ENCODE measurements at regions not wholly inside any gene's neighbourhood (a gene's known extent, or its start where the extent isn't known, plus 50 kb on each side); places are given as distances from the start of the nearest gene placed in this dataset.

- no peak for DNase-seq (ENCODE audit: low read depth in 1 of 2, low spot score in 1 of 2)
Measured at GRCh38 chr3:117595615-117596014, 886.0 kb downstream of the TUSC7 start.

- no peak for DNase-seq (ENCODE audit: low read depth in 1 of 2, low spot score in 1 of 2)
Measured at GRCh38 chr3:117596503-117596902, 886.9 kb downstream of the TUSC7 start.

- no peak for DNase-seq (ENCODE audit: low read depth in 1 of 2, low spot score in 1 of 2)
Measured at GRCh38 chr3:117597865-117598264, 888.3 kb downstream of the TUSC7 start.

GRCh38 chr3:117600112-117600511 is 890.5 kb downstream of the TUSC7 start:
- DNase-seq (ENCODE audit: low read depth in 1 of 2, low spot score in 1 of 2): no peak

GRCh38 chr3:117600666-117601065 is 891.1 kb downstream of the TUSC7 start:
- no peak for DNase-seq (ENCODE audit: low read depth in 1 of 2, low spot score in 1 of 2)

- DNase-seq (ENCODE audit: low read depth in 1 of 2, low spot score in 1 of 2): no peak
Measured at GRCh38 chr3:117602058-117602644, 892.6 kb downstream of the TUSC7 start.

GRCh38 chr3:117603097-117603496 is 893.5 kb downstream of the TUSC7 start:
- DNase-seq (ENCODE audit: low read depth in 1 of 2, low spot score in 1 of 2): no peak

GRCh38 chr3:117606866-117607265 is 897.3 kb downstream of the TUSC7 start:
- no peak for DNase-seq (ENCODE audit: low read depth in 1 of 2, low spot score in 1 of 2)

GRCh38 chr3:117609330-117609729 is 899.8 kb downstream of the TUSC7 start:
- no peak for DNase-seq (ENCODE audit: low read depth in 1 of 2, low spot score in 1 of 2)

GRCh38 chr3:117610156-117610555 is 900.6 kb downstream of the TUSC7 start:
- DNase-seq (ENCODE audit: low read depth in 1 of 2, low spot score in 1 of 2): no peak

GRCh38 chr3:117611211-117611610 is 901.6 kb downstream of the TUSC7 start:
- DNase-seq (ENCODE audit: low read depth in 1 of 2, low spot score in 1 of 2): no peak

- no peak for DNase-seq (ENCODE audit: low read depth in 1 of 2, low spot score in 1 of 2)
Measured at GRCh38 chr3:117616227-117616626, 906.6 kb downstream of the TUSC7 start.

GRCh38 chr3:117617906-117618305 is 908.3 kb downstream of the TUSC7 start:
- no peak for DNase-seq (ENCODE audit: low read depth in 1 of 2, low spot score in 1 of 2)

- DNase-seq (ENCODE audit: low read depth in 1 of 2, low spot score in 1 of 2): no peak
Measured at GRCh38 chr3:117618462-117618861, 908.9 kb downstream of the TUSC7 start.

GRCh38 chr3:117619805-117620204 is 910.2 kb downstream of the TUSC7 start:
- no peak for DNase-seq (ENCODE audit: low read depth in 1 of 2, low spot score in 1 of 2)

GRCh38 chr3:117622171-117622841 is 912.7 kb downstream of the TUSC7 start:
- no peak for DNase-seq (ENCODE audit: low read depth in 1 of 2, low spot score in 1 of 2)

GRCh38 chr3:117624424-117624823 is 914.8 kb downstream of the TUSC7 start:
- DNase-seq (ENCODE audit: low read depth in 1 of 2, low spot score in 1 of 2): no peak

GRCh38 chr3:117625174-117625573 is 915.6 kb downstream of the TUSC7 start:
- DNase-seq (ENCODE audit: low read depth in 1 of 2, low spot score in 1 of 2): no peak

GRCh38 chr3:117626577-117626976 is 917.0 kb downstream of the TUSC7 start:
- no peak for DNase-seq (ENCODE audit: low read depth in 1 of 2, low spot score in 1 of 2)

GRCh38 chr3:117628823-117629291 is 919.3 kb downstream of the TUSC7 start:
- DNase-seq (ENCODE audit: low read depth in 1 of 2, low spot score in 1 of 2): no peak

GRCh38 chr3:117629505-117629904 is 919.9 kb downstream of the TUSC7 start:
- DNase-seq (ENCODE audit: low read depth in 1 of 2, low spot score in 1 of 2): no peak

GRCh38 chr3:117630469-117630868 is 920.9 kb downstream of the TUSC7 start:
- DNase-seq (ENCODE audit: low read depth in 1 of 2, low spot score in 1 of 2): no peak

- no peak for DNase-seq (ENCODE audit: low read depth in 1 of 2, low spot score in 1 of 2)
Measured at GRCh38 chr3:117630885-117631284, 921.3 kb downstream of the TUSC7 start.

Measured in activated CD4-positive, alpha-beta T cell treated with anti-CD3 and anti-CD28 coated beads, Interleukin-2, amount 50 U/mL, for 24 hours (primary cell).